H9 (cell line): ENCODE measurements at regions not wholly inside any gene's neighbourhood (a gene's known extent, or its start where the extent isn't known, plus 50 kb on each side); places are given as distances from the start of the nearest gene placed in this dataset.

Source experiments
- DNase-seq: peaks from one replicate; pipeline ENCODE4 v3.0.0-alpha.2; 2017
- H2AFZ ChIP-seq: one replicate; pipeline ENCODE4 v1.6.1; 2013; ENCODE audit warnings: mild to moderate bottlenecking, low read length, control low read depth, moderate library complexity
- H2AK5ac ChIP-seq: 2 replicates; pipeline ENCODE4 v1.6.1; 2013; ENCODE audit warnings: low read length, control low read depth, mixed read lengths; ENCODE audit not compliant: insufficient read length
- H2BK120ac ChIP-seq: one replicate; pipeline ENCODE4 v1.6.1; 2013; ENCODE audit warnings: low read depth, mild to moderate bottlenecking, low read length, control low read depth, inconsistent platforms; ENCODE audit not compliant: poor library complexity, severe bottlenecking
- H2BK12ac ChIP-seq: 2 replicates; pipeline ENCODE4 v1.6.1; 2013; ENCODE audit warnings: low read length, control low read depth, mixed read lengths, low read depth; ENCODE audit not compliant: insufficient read length
- H2BK15ac ChIP-seq: 2 replicates; pipeline ENCODE4 v1.6.1; 2013; ENCODE audit warnings: low read depth, low read length, control low read depth
- H2BK20ac ChIP-seq: one replicate; pipeline ENCODE4 v1.6.1; 2013; ENCODE audit warnings: low read depth, mild to moderate bottlenecking, low read length, control low read depth, inconsistent platforms; ENCODE audit not compliant: poor library complexity, severe bottlenecking
- H2BK5ac ChIP-seq: 2 replicates; pipeline ENCODE4 v1.6.1; 2013; ENCODE audit warnings: low read length, control low read depth, mixed read lengths; ENCODE audit not compliant: insufficient read length
- H3K14ac ChIP-seq: 2 replicates; pipeline ENCODE4 v1.6.1; 2013; ENCODE audit warnings: low read length, control low read depth; ENCODE audit not compliant: insufficient read depth
- H3K18ac ChIP-seq: 2 replicates; pipeline ENCODE4 v1.6.1; 2013; ENCODE audit warnings: low read depth, mild to moderate bottlenecking, mixed read lengths, low read length, control low read depth; ENCODE audit not compliant: insufficient read length
- H3K23ac ChIP-seq: 2 replicates; pipeline ENCODE4 v1.6.1; 2013; ENCODE audit warnings: low read length, control low read depth, mixed read lengths, low read depth; ENCODE audit not compliant: insufficient read length
- H3K23me2 ChIP-seq: 2 replicates; pipeline ENCODE4 v1.6.1; 2013; ENCODE audit warnings: low read depth, mild to moderate bottlenecking, mixed read lengths, low read length, control low read depth; ENCODE audit not compliant: insufficient read length, poor library complexity, severe bottlenecking
- H3K27ac ChIP-seq: 2 replicates; pipeline ENCODE4 v1.5.1; 2013; ENCODE audit warnings: low read length, control low read depth, mixed read lengths, low read depth; ENCODE audit not compliant: insufficient read length
- H3K27me3 ChIP-seq: 2 replicates; pipeline ENCODE4 v1.6.1; 2013; ENCODE audit warnings: low read length, control low read depth, inconsistent platforms; ENCODE audit not compliant: insufficient read depth
- H3K4ac ChIP-seq: 2 replicates; pipeline ENCODE4 v1.6.1; 2013; ENCODE audit warnings: low read depth, mild to moderate bottlenecking, control low read depth, inconsistent platforms, low read length, moderate library complexity
- H3K4me1 ChIP-seq: 2 replicates; pipeline ENCODE4 v1.6.1; 2013; ENCODE audit warnings: low read length, control low read depth, inconsistent platforms; ENCODE audit not compliant: insufficient read depth
- H3K4me2 ChIP-seq: 2 replicates; pipeline ENCODE4 v1.6.1; 2013; ENCODE audit warnings: low read length, control low read depth, mixed read lengths; ENCODE audit not compliant: insufficient read length, insufficient read depth
- H3K56ac ChIP-seq: 2 replicates; pipeline ENCODE4 v1.6.1; 2013; ENCODE audit warnings: low read depth, mild to moderate bottlenecking, mixed read lengths, low read length, control low read depth; ENCODE audit not compliant: insufficient read length
- H3K79me1 ChIP-seq: 2 replicates; pipeline ENCODE4 v1.6.1; 2013; ENCODE audit warnings: low read depth, mild to moderate bottlenecking, moderate library complexity, low read length, control low read depth, inconsistent platforms; ENCODE audit not compliant: insufficient read depth, poor library complexity, severe bottlenecking
- H3K79me2 ChIP-seq: 2 replicates; pipeline ENCODE4 v1.6.1; 2013; ENCODE audit warnings: low read length, control low read depth, inconsistent platforms; ENCODE audit not compliant: insufficient read depth
- H3K9ac ChIP-seq: 2 replicates; pipeline ENCODE4 v1.6.1; 2013; ENCODE audit warnings: low read length, control low read depth, mixed read lengths; ENCODE audit not compliant: insufficient read length; ENCODE audit errors: extremely low read depth
- H3K9me3 ChIP-seq: one replicate; pipeline ENCODE4 v1.6.1; 2013; ENCODE audit warnings: low read depth, low read length, inconsistent platforms; ENCODE audit not compliant: control insufficient read depth
- H3T11ph ChIP-seq: one replicate; pipeline ENCODE4 v1.6.1; 2013; ENCODE audit warnings: mild to moderate bottlenecking, low read length, control low read depth, inconsistent platforms
- H4K20me1 ChIP-seq: one replicate; pipeline ENCODE4 v1.6.1; 2013; ENCODE audit not compliant: control insufficient read depth, insufficient read length, insufficient read depth
- H4K5ac ChIP-seq: 2 replicates; pipeline ENCODE4 v1.6.1; 2013; ENCODE audit warnings: low read depth, mild to moderate bottlenecking, mixed read lengths, low read length, control low read depth; ENCODE audit not compliant: insufficient read length
- H4K8ac ChIP-seq: replicated peaks from 2 replicates; pipeline ENCODE4 v1.6.1; 2013; ENCODE audit warnings: low read length, control low read depth, mixed read lengths, low read depth; ENCODE audit not compliant: insufficient read length
- H4K91ac ChIP-seq: 2 replicates; pipeline ENCODE4 v1.6.1; 2013; ENCODE audit warnings: low read depth, mild to moderate bottlenecking, moderate library complexity, mixed read lengths, low read length, control low read depth; ENCODE audit not compliant: insufficient read length
- H3K27ac Mint-ChIP-seq, 3 experiments: 2 replicates in 2 of 3; 3 replicates in 1 of 3; pipeline ENCODE4 v1.8.0; 2020 to 2021; ENCODE audit warnings: mixed read lengths in 3 of 3, mild to moderate bottlenecking in 1 of 3, moderate library complexity in 1 of 3
- H3K27me3 Mint-ChIP-seq: 2 replicates; pipeline ENCODE4 v1.8.0; 2021; ENCODE audit warnings: low read depth, mild to moderate bottlenecking, moderate library complexity, mixed read lengths
- H3K36me3 Mint-ChIP-seq, 3 experiments: 2 replicates in 2 of 3; 3 replicates in 1 of 3; pipeline ENCODE4 v1.8.0; 2020 to 2021; ENCODE audit warnings: low read depth in 3 of 3, mixed read lengths in 3 of 3; ENCODE audit not compliant: insufficient read depth in 1 of 3
- H3K4me1 Mint-ChIP-seq, 2 experiments: 2 replicates each; pipeline ENCODE4 v1.8.0; 2020; ENCODE audit warnings: mixed read lengths in 2 of 2
- H3K4me3 Mint-ChIP-seq, 2 experiments: 2 replicates in 1 of 2; 3 replicates in 1 of 2; pipeline ENCODE4 v1.8.0; 2020 to 2021; ENCODE audit warnings: mild to moderate bottlenecking in 2 of 2, mixed read lengths in 2 of 2, moderate library complexity in 1 of 2
- H3K9me3 Mint-ChIP-seq, 2 experiments: 2 replicates in 1 of 2; 3 replicates in 1 of 2; pipeline ENCODE4 v1.8.0; 2020; ENCODE audit warnings: mild to moderate bottlenecking in 2 of 2, mixed read lengths in 2 of 2, moderate library complexity in 1 of 2
- CTCF ChIP-seq: fragments of 200-600 bp; sonication (generic); conservative IDR thresholded peaks from 3 replicates; pipeline ENCODE4 v1.8.0; 2021; ENCODE audit warnings: antibody characterized with exemption, mild to moderate bottlenecking
- WGBS: extraction: QIAGEN DNeasy Blood & Tissue Kit; methylation state at CpG from one replicate; pipeline ENCODE4 v1.1.7; 2013; ENCODE audit warnings: missing lambda C conversion rate, low lambda C conversion rate, mixed read lengths; ENCODE audit not compliant: insufficient read length; ENCODE audit errors: extremely low coverage; 5-methylcytosine and 5-hydroxymethylcytosine counted together

GRCh38 chr5:82614706-82615105, 336.6 kb upstream of the RPS23 start:
- H2BK20ac ChIP-seq: no peak overlapping the region
- peaks cover 22 to 36% of the 10 kb centered on the region in 2 experiments for H3K9me3 Mint-ChIP-seq
- H3K27ac ChIP-seq: no peak overlapping the region
- no peak overlapping the region for H3K4me2 ChIP-seq
- H4K8ac ChIP-seq: no peak overlapping the region
- H2AK5ac ChIP-seq: no peak overlapping the region
- no peak overlapping the region for H3T11ph ChIP-seq
- H3K9me3 ChIP-seq: no peaks in the 10 kb centered on the region
- no peak overlapping the region for H2BK15ac ChIP-seq
- no peaks in the 10 kb centered on the region for H3K4me1 Mint-ChIP-seq
- no peak for TF ChIP-seq CTCF
- no peak overlapping the region for H3K27ac Mint-ChIP-seq
- no peak overlapping the region for H2BK12ac ChIP-seq
- H4K91ac ChIP-seq: no peak overlapping the region
- DNase-seq: no peak
- H3K27me3 ChIP-seq: no peaks in the 10 kb centered on the region
- H2BK5ac ChIP-seq: no peak overlapping the region
- H3K56ac ChIP-seq: no peak overlapping the region
- H3K79me2 ChIP-seq: no peaks in the 10 kb centered on the region
- H3K4me1 ChIP-seq: no peaks in the 10 kb centered on the region
- H3K14ac ChIP-seq: no peak overlapping the region
- H3K4ac ChIP-seq: no peak overlapping the region
- no peaks in the 10 kb centered on the region for H4K20me1 ChIP-seq
- WGBS: no CpG with 5 or more reads among the region's 3 CpGs
- H4K5ac ChIP-seq: no peak overlapping the region
- H3K27me3 Mint-ChIP-seq: no peaks in the 10 kb centered on the region
- no peak overlapping the region for H2BK120ac ChIP-seq
- no peak overlapping the region for H3K23ac ChIP-seq
- H3K18ac ChIP-seq: no peak overlapping the region
- no peak overlapping the region for H2AFZ ChIP-seq
- H3K23me2 ChIP-seq: no peaks in the 10 kb centered on the region
- no peak overlapping the region for H3K4me3 Mint-ChIP-seq
- H3K36me3 Mint-ChIP-seq: peaks cover 0 to 30% (median 6%) of the 10 kb centered on the region in 3 experiments; a peak in 6 of 7 replicates
- H3K9ac ChIP-seq: no peak overlapping the region
- H3K79me1 ChIP-seq: no peaks in the 10 kb centered on the region
